ENCODE measurements at regions not wholly inside any gene's neighbourhood (a gene's known extent, or its start where the extent isn't known, plus 50 kb on each side); places are given as distances from the start of the nearest gene placed in this dataset.

- DNase-seq: no peak
Measured at GRCh38 chr5:168159425-168159824, 132.0 kb upstream of the WWC1 start.

DNA sequence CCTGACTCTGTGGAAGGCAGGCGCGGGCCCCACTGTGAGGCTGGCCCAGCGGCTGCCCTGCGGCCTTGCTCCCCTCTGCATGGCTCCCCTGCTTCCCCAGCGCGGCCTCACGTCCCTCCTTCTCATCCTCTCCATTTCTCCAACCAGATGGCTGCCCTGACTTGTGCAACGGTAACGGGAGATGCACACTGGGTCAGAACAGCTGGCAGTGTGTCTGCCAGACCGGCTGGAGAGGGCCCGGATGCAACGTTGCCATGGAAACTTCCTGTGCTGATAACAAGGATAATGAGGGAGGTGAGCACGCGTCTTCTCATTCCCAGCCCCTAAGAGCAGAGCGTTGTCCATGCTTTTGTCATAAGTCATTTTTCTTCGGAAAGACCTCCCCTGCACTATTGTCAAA, 129.0 kb upstream of the WWC1 start:
- no peak for DNase-seq

DNA sequence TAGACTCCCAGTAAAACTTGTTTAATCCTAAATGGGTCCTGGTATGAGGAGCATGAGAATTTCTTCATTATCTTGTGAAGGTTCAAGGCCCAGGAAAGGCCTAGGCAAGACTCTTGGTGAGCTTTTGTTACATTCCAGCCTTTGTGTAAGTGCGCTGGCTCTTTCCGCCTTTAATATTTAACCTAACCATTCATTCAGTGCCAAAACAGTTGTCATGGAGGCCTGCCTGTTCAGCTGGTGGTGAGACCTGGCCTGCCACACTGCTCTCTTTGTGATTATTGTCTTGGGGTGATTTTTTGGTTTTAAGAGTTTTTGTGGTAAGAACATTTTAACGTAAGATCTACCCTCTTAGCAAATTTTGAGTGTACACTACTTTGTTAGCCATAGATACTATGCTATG, 127.5 kb upstream of the WWC1 start:
- DNase-seq: no peak

DNA sequence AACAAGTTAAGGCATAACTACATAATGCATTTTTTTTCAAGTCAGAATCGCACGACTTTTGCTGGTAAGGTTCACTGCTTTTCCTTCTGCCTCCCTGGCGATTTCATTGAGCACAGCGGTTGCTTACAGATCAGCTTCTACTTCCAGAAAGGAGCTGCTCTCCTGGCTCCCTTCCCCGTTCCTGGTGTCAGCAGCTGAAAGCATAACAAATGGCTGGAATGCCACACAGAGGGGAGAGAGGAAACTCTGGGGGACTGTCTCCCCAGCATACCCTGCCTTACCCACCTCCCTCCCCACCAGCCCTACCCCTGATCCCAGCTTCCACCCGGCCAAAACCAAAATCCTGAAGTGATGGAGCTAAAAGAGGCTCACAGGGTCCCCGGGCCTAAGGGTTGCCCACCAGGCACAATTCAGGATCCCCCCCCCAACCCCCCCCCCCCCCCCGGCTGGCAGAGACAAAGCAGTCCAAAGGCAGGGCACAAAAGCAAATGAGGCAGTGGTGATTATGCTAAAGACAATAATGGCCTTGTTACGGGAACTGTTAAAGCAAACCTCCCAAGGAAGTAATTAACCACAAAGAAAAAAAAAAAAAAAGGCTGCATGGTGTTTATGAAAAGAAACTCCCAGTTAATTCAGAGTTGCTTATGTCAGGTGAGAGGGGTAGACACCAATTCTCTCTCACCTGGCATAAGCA, 126.1 kb upstream of the WWC1 start:
- no peak for DNase-seq

- no peak for DNase-seq
Measured at GRCh38 chr5:168165977-168166376, 125.5 kb upstream of the WWC1 start.

GRCh38 chr5:168167338-168167737, 124.1 kb upstream of the WWC1 start:
- no peak for DNase-seq

DNA sequence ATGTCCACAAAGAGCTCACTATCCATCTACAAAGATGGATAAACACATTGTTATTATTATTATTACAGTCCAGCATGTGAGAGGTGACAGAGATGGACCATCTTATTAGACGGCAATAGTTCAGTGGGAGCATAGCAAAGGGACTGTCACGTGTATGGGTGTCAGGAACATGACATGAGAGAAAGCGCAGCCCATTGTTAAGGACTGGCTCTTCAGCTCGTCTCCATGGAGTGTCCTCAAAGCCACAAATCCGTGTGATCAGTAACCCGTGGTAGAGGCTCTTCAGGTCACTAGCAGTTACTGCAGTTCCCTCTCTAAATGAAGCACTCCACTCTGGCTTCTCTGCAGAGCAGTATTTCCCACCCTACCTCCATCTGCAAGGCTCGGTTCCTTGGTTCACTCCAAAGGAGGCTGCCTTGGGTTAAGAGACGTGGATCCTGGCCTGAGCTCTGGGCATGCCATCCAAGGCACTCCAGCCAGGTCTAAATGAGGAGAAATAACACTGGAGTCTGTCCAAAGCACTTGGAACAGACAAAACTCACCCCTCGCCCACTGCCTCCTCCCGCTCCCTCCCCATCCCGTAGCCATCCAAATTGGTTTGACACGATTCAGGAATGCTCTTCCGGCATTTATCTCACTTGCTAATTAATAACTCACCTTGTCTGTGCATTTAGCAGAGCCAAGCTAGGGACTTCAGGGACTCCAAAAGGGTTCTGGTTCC, 122.3 kb upstream of the WWC1 start:
- DNase-seq: no peak

DNA sequence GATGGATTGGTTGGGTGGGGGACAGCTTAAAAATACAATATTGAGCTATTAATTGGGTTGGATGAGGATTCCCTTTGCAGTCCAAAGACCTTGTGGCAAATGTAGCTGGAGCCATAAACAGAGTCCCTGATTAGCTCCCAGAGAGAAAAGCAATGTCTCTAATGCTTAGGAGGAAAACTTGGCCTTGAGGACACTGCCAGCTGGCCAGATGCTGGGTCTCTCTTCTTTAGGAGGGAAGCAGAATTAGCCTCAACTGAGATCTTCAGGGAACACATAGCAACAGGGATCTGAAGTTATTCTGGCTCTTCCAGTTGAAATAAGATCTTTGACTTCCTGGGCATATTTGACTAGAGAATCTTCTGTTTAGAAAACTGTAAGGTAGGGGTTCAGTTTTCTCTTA, 121.7 kb upstream of the WWC1 start:
- DNase-seq: no peak

GRCh38 chr5:168171901-168172759, 119.3 kb upstream of the WWC1 start:
- no peak for DNase-seq

DNA sequence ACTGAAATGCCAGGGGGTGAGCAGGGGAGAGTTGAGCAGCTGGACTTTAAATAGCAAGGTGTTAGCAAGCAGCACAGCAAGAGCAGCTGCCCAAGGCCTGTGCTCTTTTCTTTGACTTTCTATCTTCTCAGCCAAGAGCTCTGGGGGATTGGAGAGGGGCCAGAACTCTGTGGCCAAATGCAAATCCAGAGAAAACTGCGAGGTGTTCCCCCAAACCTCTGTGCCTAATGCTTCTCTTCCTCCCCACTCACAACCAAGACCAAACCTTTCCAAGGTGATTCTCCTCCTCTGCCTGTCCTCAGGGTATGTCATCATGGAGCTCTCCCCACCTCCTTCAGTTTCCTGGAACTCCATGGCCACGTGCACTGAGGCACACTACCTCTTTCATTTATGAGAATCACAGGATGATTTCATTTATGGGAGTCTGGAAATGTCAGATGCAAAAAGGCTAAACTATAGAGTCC, 118.7 kb upstream of the WWC1 start:
- no peak for DNase-seq

- no peak for DNase-seq
Measured at GRCh38 chr5:168174376-168174775, 117.1 kb upstream of the WWC1 start.

DNA sequence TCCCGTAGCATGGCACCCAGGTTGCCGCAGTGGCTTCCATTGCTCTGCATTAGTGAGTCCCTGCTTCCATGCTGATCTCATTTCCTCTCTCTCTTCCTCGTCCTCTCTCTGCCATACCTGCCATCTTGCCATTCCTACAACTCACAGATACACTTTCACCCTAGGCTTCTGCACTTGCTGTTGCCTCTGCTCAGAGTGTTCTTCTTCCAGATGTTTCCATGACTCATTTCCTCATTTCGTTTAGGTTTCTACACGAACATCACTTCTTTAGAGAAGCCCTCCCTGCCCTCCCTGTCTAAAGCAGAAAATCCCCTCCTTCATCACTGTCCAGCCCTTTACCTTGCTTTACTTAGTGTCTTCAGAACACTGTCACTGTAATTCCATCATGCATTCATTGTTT, 115.2 kb upstream of the WWC1 start:
- no peak for DNase-seq

DNA sequence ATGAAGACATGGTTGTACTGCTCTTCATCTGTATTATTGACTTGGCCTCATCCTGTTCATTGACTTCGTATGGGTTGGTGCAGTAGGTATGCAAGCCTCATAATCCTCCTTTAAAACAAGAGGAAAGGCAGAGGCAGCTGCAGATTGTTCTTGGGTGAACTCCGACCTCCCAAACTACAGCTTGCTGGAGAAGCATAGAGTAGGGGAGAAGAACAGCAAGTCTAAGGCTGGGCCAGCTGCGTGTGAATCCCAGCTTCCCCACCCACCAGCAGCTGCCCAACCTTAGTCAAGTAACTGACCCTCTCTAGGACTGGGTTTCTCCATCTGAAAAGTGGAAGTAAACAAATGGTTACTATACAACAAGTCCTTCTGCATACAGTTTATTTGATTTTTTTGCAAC, 114.5 kb upstream of the WWC1 start:
- DNase-seq: no peak

- DNase-seq: no peak
Measured at GRCh38 chr5:168177831-168178450, 113.5 kb upstream of the WWC1 start.

- DNase-seq: no peak
Measured at GRCh38 chr5:168179192-168179593, 112.3 kb upstream of the WWC1 start.

GRCh38 chr5:168182269-168182668, 109.2 kb upstream of the WWC1 start:
- no peak for DNase-seq

- no peak for DNase-seq
Measured at GRCh38 chr5:168184103-168184502, 107.3 kb upstream of the WWC1 start.

DNA sequence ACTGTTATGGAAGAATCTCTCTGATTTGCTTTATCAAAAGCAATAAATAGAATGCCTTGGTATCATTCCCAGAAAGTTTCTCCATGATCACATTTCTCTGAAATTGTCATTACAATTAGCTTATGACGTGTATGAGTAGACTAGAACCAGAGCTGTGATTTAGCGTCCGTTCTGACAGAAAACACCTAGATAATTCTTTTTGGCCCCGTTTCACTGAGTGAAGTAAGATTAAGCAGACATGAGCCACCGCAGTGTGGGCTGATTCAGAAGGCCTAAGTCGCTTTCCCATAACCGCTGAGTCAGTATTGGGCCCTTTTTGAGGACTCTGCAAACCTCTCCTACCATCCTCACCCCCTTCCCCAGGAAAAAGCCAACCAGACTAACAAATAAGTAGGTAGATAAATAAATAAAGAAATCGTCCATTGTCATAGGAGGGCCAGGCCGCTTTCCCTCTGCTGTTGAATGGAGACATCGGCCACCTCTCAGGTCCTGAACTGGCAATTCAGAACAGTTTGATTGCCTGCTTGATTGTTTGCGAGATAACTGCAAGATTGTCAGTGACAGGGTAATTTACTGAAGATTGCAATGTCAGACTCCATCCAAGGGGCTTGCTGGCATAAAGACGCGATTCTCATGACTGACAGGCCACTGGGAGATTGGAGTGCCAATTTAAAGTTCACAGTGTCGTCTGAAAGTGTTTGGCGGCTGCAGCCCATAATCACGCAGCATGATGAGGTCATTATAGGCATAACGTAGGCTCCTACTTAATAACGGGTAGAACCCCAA, 105.0 kb upstream of the WWC1 start:
- DNase-seq: no peak

GRCh38 chr5:168187614-168188013, 103.8 kb upstream of the WWC1 start:
- DNase-seq: no peak

GRCh38 chr5:168188182-168188581, 103.3 kb upstream of the WWC1 start:
- no peak for DNase-seq

DNA sequence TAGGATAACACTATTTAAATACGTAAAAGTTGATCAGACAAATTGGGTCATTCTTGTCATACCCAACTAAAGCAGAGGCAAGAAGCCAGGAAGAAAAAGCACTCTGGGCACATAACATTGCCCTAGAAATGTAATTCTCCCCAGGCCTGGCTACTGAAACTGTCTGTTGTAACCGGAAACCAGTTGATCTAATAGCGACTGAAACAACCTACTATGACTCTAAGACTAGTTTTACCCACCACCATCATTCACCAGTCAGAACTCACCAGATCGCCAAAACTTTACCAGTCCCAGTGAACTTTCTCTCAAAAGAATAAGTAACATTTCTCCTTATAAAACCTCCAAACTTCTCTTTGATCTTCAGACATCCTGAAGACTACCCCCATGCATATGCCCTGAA, 99.3 kb upstream of the WWC1 start:
- no peak for DNase-seq

DNA sequence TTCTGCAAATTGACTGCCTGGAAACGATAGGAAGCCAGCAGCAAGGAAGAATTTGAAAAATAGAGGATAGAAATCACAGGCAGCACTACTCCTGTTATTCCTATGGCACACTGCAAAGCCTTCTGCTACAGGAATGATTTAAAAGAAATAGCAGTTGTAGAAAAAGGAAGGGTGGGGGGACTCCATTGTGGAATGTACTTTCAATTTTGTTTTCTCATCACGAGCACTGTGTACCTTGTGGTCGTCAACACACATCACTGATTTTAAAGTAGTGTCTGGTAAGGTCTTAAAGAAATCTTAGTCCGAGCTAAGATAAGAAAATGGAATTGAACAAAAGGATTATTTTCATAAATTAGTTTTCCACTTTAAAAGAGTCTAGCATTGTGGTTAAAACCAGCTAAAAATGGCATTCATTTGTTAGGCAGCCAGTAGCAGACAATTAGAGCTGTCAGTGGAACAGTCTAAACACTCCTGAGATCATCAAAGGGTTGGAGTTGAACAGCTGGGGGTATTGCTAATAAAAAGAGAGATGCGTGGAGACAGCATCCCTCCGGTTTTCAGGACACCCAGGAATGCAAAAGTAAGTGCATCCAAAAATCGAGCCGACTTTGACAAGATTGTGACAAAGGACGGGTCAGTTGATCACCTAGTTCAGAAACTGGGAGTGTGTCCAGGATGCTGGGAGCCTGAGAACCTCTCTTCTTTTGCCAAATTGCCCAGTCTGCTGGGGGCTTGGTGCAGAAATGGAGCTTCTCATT, 97.8 kb upstream of the WWC1 start:
- DNase-seq: no peak
